Lung (tissue), 11 donors: ENCODE measurements at regions not wholly inside any gene's neighbourhood (a gene's known extent, or its start where the extent isn't known, plus 50 kb on each side); places are given as distances from the start of the nearest gene placed in this dataset.

Source experiments
- ATAC-seq: fragments of 200-7000 bp; cut with Tn5 transposase; one replicate; pipeline ENCODE4 v1.9.1; 2020; ENCODE audit warnings: moderate number of reproducible peaks; ENCODE audit not compliant: insufficient read depth, low FRiP score
- DNase-seq, 3 donors: peaks; one replicate each; pipeline ENCODE4 v3.0.0-alpha.2; 2013 to 2017
- H3K27ac ChIP-seq, 2 donors: one replicate each; pipeline ENCODE4 v1.5.1; 2013; ENCODE audit warnings: mild to moderate bottlenecking in 2 of 2, moderate library complexity in 2 of 2, control low read depth in 1 of 2, inconsistent platforms in 1 of 2, low read depth in 1 of 2, low read length in 1 of 2
- H3K27me3 ChIP-seq, 3 donors: one replicate each; pipeline ENCODE4 v1.5.1; 2013; ENCODE audit warnings: low read length in 2 of 3; ENCODE audit not compliant: control insufficient read depth in 3 of 3, insufficient read depth in 3 of 3
- H3K36me3 ChIP-seq, 4 donors: one replicate each; pipeline ENCODE4 v1.5.1; 2013; ENCODE audit warnings: low read length in 4 of 4, mild to moderate bottlenecking in 1 of 4, moderate library complexity in 1 of 4; ENCODE audit not compliant: control insufficient read depth in 4 of 4, insufficient read depth in 4 of 4
- H3K4me1 ChIP-seq, 5 donors: one replicate each; pipeline ENCODE4 v1.5.1; 2013; ENCODE audit warnings: low read length in 5 of 5, mild to moderate bottlenecking in 2 of 5, moderate library complexity in 1 of 5; ENCODE audit not compliant: control insufficient read depth in 5 of 5, insufficient read depth in 5 of 5
- H3K4me3 ChIP-seq: one replicate; pipeline ENCODE4 v1.5.1; 2013; ENCODE audit warnings: mild to moderate bottlenecking, control low read depth, moderate library complexity
- H3K9ac ChIP-seq, 2 donors: one replicate each; pipeline ENCODE4 v1.5.1; 2013; ENCODE audit warnings: low read length in 2 of 2, control low read depth in 1 of 2; ENCODE audit not compliant: insufficient read depth in 1 of 2
- H3K9me3 ChIP-seq, 4 donors: one replicate each; pipeline ENCODE4 v1.5.1; 2013; ENCODE audit warnings: low read length in 3 of 4, mild to moderate bottlenecking in 1 of 4, moderate library complexity in 1 of 4; ENCODE audit not compliant: control insufficient read depth in 4 of 4, insufficient read depth in 3 of 4
- CTCF ChIP-seq: IDR thresholded peaks from 2 replicates; pipeline ENCODE4 v1.5.1; 2012; ENCODE audit warnings: mild to moderate bottlenecking; ENCODE audit errors: control extremely low read depth, extremely low read depth
- WGBS, 2 donors: extraction: QIAGEN DNeasy Blood & Tissue Kit; methylation state at CpG; one replicate each; pipeline ENCODE4 v1.1.7; 2013; 5-methylcytosine and 5-hydroxymethylcytosine counted together
- donor health status: control.
- donor health status: control.
- donor health status: Bipolar disorder and iron deficiency.
- donor health status: healthy.
- donor health status: DM: yes; HTN: yes; CAD: no.

- no peaks in the 10 kb centered on the region for H3K9me3 ChIP-seq
- H3K9ac ChIP-seq, result no peak overlapping the region
- H3K4me3 ChIP-seq, result no peak overlapping the region
- no peak for ATAC-seq
- H3K36me3 ChIP-seq, result no peaks in the 10 kb centered on the region
- H3K27ac ChIP-seq, result no peak overlapping the region
- 95% methylated on average over 6 of the region's 6 CpGs for WGBS, 2 donors
- peaks cover 0 to 43% (median 14%) of the 10 kb centered on the region in 5 donors for H3K4me1 ChIP-seq
- H3K27me3 ChIP-seq, result no peaks in the 10 kb centered on the region
- DNase-seq, result peak in 1 of 3 donors; percentile 9
- TF ChIP-seq CTCF, result no peak
These were observed 160.7 kb upstream of the TSC22D2 start for GRCh38 chr3:150247441-150247840.

- no peak for TF ChIP-seq CTCF
- no peaks in the 10 kb centered on the region for H3K36me3 ChIP-seq
These were observed 164.6 kb upstream of the TSC22D2 start for GRCh38 chr3:150243466-150243865.

GRCh38 chr3:150242220-150242936 lies 165.7 kb upstream of the TSC22D2 start:
- TF ChIP-seq CTCF, result no peak
- Histone ChIP-seq H3K9ac (no peak overlapping the region), H3K27ac (no peak overlapping the region), H3K4me3 (no peak overlapping the region), H3K9me3 (no peaks in the 10 kb centered on the region), H3K27me3 (no peaks in the 10 kb centered on the region), H3K4me1 (peaks cover 0 to 34% (median 22%) of the 10 kb centered on the region in 5 donors), H3K36me3 (no peaks in the 10 kb centered on the region)
- DNase-seq (peak in 1 of 3 donors; percentile 36), ATAC-seq (no peak)
- WGBS, 2 donors, result 96% methylated on average over 3 of the region's 3 CpGs

More at GRCh38 chr3:150243466-150243865, 164.6 kb upstream of the TSC22D2 start:
- Histone ChIP-seq H3K27me3 (no peaks in the 10 kb centered on the region), H3K4me1 (peaks cover 0 to 30% (median 15%) of the 10 kb centered on the region in 5 donors), H3K9me3 (no peaks in the 10 kb centered on the region), H3K9ac (no peak overlapping the region), H3K27ac (no peak overlapping the region), H3K4me3 (no peak overlapping the region)
- WGBS, 2 donors, result 88 to 89% methylated on average over 3 of the region's 3 CpGs
- ATAC-seq, result no peak
- DNase-seq, result no peak
